Suprapubic skin (tissue), 4 donors: ENCODE measurements at regions not wholly inside any gene's neighbourhood (a gene's known extent, or its start where the extent isn't known, plus 50 kb on each side); places are given as distances from the start of the nearest gene placed in this dataset.

Experiments
- DNase-seq, 2 donors: peaks; one replicate each; pipeline ENCODE4 v3.0.0-alpha.2; 2019; ENCODE audit warnings: low spot score in 2 of 2
- H3K27ac ChIP-seq: fragments of 200-600 bp; sonication (generic); one replicate; pipeline ENCODE4 v1.5.1; 2019
- H3K27me3 ChIP-seq: fragments of 200-600 bp; sonication (generic); one replicate; pipeline ENCODE4 v1.5.1; 2019
- H3K36me3 ChIP-seq: fragments of 200-600 bp; sonication (generic); one replicate; pipeline ENCODE4 v1.5.1; 2019
- H3K4me1 ChIP-seq: fragments of 200-600 bp; sonication (generic); one replicate; pipeline ENCODE4 v1.5.1; 2019
- H3K4me3 ChIP-seq: fragments of 200-600 bp; sonication (generic); one replicate; pipeline ENCODE4 v1.5.1; 2019; ENCODE audit warnings: mild to moderate bottlenecking
- H3K9me3 ChIP-seq: fragments of 200-600 bp; sonication (generic); one replicate; pipeline ENCODE4 v1.5.1; 2019
- EP300 ChIP-seq: sonication (generic); formaldehyde crosslinking; IDR thresholded peaks from one replicate; pipeline ENCODE4 v1.6.1; 2017; ENCODE audit warnings: antibody characterized with exemption
- POLR2A ChIP-seq, 2 donors: fragments of 450-650 bp; IDR thresholded peaks; one replicate each; pipeline ENCODE4 v1.6.1; 2017; ENCODE audit warnings: antibody characterized with exemption in 2 of 2, mild to moderate bottlenecking in 2 of 2, moderate library complexity in 2 of 2
- POLR2AphosphoS5 ChIP-seq, 3 donors: sonication (generic); formaldehyde crosslinking; IDR thresholded peaks; one replicate each; pipeline ENCODE4 v1.6.1; 2017; ENCODE audit warnings: antibody characterized with exemption in 3 of 3
- WGBS: methylation state at CpG from one replicate; pipeline ENCODE4 v1.1.5; 2018; 5-methylcytosine and 5-hydroxymethylcytosine counted together
- TF ChIP-seq, protein P1 (sequence below), 2 donors: fragments of 200-600 bp in 1 of 2; fragments of 450-650 bp in 1 of 2; sonication (generic) in 1 of 2; IDR thresholded peaks; one replicate each; pipeline ENCODE4 v1.5.1; 2016 to 2019; ENCODE audit warnings: antibody characterized with exemption in 2 of 2, mild to moderate bottlenecking in 1 of 2, moderate library complexity in 1 of 2

DNA sequence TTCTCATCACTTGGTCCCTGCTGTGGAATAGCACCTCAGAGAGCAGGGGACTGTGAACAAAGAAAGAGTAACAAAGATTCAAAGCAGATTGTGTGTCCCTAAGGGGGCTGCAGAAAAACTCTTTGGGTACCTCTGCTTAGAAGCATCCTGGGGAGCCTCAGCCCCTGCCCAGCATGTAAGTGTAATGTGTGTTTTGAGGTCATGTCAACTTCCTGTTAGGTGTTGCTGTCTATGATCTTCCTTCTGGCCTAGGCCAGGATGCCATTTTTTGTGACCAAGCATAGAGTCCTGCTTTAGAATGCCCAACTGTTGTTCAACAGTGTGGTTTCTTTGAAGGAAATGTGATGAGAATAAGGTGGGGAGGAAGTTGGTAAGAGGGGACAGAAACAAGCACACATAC is 77.1 kb upstream of the BCL6 start:
- H3K27me3 ChIP-seq, result no peaks in the 10 kb centered on the region
- no peaks in the 10 kb centered on the region for H3K9me3 ChIP-seq
- TF ChIP-seq, protein P1, sequence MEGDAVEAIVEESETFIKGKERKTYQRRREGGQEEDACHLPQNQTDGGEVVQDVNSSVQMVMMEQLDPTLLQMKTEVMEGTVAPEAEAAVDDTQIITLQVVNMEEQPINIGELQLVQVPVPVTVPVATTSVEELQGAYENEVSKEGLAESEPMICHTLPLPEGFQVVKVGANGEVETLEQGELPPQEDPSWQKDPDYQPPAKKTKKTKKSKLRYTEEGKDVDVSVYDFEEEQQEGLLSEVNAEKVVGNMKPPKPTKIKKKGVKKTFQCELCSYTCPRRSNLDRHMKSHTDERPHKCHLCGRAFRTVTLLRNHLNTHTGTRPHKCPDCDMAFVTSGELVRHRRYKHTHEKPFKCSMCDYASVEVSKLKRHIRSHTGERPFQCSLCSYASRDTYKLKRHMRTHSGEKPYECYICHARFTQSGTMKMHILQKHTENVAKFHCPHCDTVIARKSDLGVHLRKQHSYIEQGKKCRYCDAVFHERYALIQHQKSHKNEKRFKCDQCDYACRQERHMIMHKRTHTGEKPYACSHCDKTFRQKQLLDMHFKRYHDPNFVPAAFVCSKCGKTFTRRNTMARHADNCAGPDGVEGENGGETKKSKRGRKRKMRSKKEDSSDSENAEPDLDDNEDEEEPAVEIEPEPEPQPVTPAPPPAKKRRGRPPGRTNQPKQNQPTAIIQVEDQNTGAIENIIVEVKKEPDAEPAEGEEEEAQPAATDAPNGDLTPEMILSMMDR (IDR thresholded peaks at IDR 0.05), result no peak
- TF ChIP-seq POLR2AphosphoS5 (IDR thresholded peaks at IDR 0.05) (no peak), EP300 (no peak), POLR2A (IDR thresholded peaks at IDR 0.05) (no peak)
- H3K36me3 ChIP-seq, result no peaks in the 10 kb centered on the region
- H3K27ac ChIP-seq, result no peak overlapping the region
- no peaks in the 10 kb centered on the region for H3K4me1 ChIP-seq
- DNase-seq, result no peak
- no peak overlapping the region for H3K4me3 ChIP-seq

DNA sequence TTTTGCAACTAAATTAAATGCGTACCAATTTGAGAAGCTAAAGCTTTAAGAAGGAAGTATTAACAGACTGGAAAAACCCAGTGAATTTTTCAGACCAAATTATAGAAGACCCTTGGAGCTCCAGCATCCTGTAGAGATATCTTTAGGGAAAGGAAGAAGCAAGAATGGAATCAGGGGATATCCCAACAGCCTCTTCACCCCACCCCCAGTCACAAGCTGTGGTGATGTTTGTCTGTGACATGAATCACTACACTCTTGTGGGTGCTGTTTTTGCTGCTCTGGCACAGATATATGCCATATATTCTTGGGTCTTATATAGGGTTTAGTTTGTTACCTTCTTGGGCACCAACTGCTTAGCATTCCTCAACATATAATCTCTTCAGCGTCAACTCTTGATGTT is 78.5 kb upstream of the BCL6 start:
- TF ChIP-seq, protein P1 (IDR thresholded peaks at IDR 0.05), result no peak
- TF ChIP-seq POLR2AphosphoS5 (IDR thresholded peaks at IDR 0.05) (no peak), EP300 (no peak), POLR2A (IDR thresholded peaks at IDR 0.05) (no peak)
- Histone ChIP-seq H3K9me3 (no peaks in the 10 kb centered on the region), H3K36me3 (no peaks in the 10 kb centered on the region), H3K4me3 (no peak overlapping the region), H3K4me1 (no peaks in the 10 kb centered on the region), H3K27ac (no peak overlapping the region), H3K27me3 (no peaks in the 10 kb centered on the region)
- WGBS, result 92% methylated on average over 2 of the region's 2 CpGs
- no peak for DNase-seq

DNA sequence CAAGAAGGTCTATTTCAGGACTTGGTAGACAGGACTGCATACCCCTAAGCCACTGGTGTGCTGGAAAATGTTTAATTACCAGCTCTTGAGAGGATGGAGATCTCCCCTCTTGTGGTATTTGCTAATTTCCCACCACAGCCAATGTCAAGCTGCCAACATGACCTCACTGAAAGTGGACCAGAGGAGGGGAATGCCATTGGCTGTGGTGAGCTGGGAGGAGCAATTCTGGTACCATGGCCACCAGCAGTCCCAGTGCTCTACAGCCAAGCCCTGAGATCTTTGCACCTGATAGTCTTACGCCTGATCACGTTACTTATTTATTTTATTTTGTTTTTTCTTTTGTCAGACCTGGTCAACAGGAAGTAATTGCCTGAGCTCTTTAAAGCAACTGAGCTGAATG is 82.5 kb upstream of the BCL6 start:
- TF ChIP-seq POLR2A (IDR thresholded peaks at IDR 0.05), result no peak
- no peak for TF ChIP-seq EP300
- TF ChIP-seq, protein P1 (IDR thresholded peaks at IDR 0.05), result no peak
- TF ChIP-seq POLR2AphosphoS5 (IDR thresholded peaks at IDR 0.05), result no peak
- Histone ChIP-seq H3K27ac (no peak overlapping the region), H3K9me3 (no peaks in the 10 kb centered on the region), H3K27me3 (no peaks in the 10 kb centered on the region), H3K4me1 (peaks cover 16% of the 10 kb centered on the region), H3K36me3 (no peaks in the 10 kb centered on the region), H3K4me3 (no peak overlapping the region)
- DNase-seq, result no peak
- 87% methylated on average over 2 of the region's 2 CpGs for WGBS

DNA sequence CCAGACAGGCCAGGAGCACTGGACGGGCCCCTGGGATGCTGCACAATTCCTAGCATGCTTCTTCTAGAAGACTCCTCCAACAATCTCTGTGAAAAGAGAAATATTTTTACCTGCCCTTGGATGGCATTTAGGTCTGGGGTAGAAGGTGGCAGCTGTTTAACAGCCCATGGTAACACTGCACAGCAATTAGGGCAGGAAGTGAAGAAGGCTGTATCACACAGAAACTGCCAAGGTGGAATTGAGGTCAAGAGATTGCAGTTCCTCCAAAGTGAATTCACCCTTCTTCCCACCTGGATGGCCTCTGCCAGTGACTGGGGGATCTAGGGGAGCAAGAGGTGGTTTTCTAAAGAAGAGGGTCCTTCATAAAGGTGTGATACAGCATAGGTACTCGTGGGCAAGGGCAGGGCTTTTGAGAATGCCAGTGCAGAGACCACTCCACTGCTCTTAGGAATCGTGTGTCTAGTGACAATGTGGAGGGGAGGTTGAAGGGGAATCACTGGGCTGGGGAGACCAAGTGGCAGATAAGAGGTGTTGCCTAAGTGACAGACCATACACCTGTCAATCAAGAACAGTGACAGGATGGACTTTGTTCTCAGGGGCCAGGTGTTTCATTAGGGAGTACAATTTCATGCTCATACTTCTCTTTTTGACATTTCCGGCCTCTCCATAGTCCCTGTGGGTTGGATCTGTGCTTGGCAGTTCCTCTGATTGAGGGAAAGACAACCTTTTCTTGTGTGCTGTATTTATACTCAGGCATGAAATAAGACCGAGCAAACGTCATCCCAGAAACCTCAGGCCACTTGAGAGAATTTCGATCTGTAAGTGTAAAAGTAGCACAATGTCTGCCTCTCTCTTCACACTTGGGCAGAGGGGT is 83.5 kb upstream of the BCL6 start:
- H3K4me3 ChIP-seq, result no peak overlapping the region
- H3K9me3 ChIP-seq, result no peaks in the 10 kb centered on the region
- no peak for DNase-seq
- H3K27me3 ChIP-seq, result no peaks in the 10 kb centered on the region
- TF ChIP-seq, protein P1 (IDR thresholded peaks at IDR 0.05), result no peak
- TF ChIP-seq POLR2A (IDR thresholded peaks at IDR 0.05), result no peak
- TF ChIP-seq POLR2AphosphoS5 (IDR thresholded peaks at IDR 0.05), result no peak
- no peak for TF ChIP-seq EP300
- H3K4me1 ChIP-seq, result peaks cover 19% of the 10 kb centered on the region
- H3K36me3 ChIP-seq, result no peaks in the 10 kb centered on the region
- WGBS, result 64% methylated on average over 7 of the region's 7 CpGs
- no peak overlapping the region for H3K27ac ChIP-seq

DNA sequence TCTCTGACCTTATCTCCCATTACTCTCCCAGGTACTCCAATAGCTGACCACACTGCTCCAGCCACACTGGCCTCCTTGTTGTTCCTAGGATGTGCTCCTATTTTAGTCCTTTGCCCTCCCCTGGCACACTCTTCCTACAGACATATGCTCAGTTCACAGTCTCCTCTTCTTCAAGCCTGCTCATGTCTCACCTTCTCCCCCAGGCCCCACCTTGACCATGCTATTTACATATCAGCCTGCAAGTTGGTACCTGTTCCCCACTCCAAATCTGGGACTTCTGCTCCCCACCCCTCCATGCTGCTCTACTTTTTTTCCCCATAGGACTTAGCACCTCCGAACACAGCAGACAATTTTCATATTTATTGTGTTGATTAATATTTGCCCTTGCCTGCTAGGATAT is 84.9 kb upstream of the BCL6 start:
- Histone ChIP-seq H3K4me1 (peaks cover 19% of the 10 kb centered on the region), H3K4me3 (no peak overlapping the region), H3K36me3 (no peaks in the 10 kb centered on the region), H3K27me3 (no peaks in the 10 kb centered on the region), H3K9me3 (no peaks in the 10 kb centered on the region), H3K27ac (no peak overlapping the region)
- 59% methylated on average over 1 of the region's 1 CpG for WGBS
- TF ChIP-seq POLR2A (IDR thresholded peaks at IDR 0.05) (no peak), POLR2AphosphoS5 (IDR thresholded peaks at IDR 0.05) (no peak), EP300 (no peak)
- TF ChIP-seq, protein P1 (IDR thresholded peaks at IDR 0.05), result no peak
- DNase-seq, result no peak
